Fibroblast of mammary gland (primary cell): ENCODE measurements at regions not wholly inside any gene's neighbourhood (a gene's known extent, or its start where the extent isn't known, plus 50 kb on each side); places are given as distances from the start of the nearest gene placed in this dataset.

Experiments
- DNase-seq: peaks from one replicate; pipeline ENCODE4 v3.0.0-alpha.2; 2010; ENCODE audit warnings: low read depth
- H3K4me3 ChIP-seq: 2 replicates; pipeline ENCODE4 v1.5.1; 2011; ENCODE audit warnings: low read depth, mild to moderate bottlenecking, low read length, moderate library complexity; ENCODE audit not compliant: control insufficient read depth
- CTCF ChIP-seq: conservative IDR thresholded peaks from 2 replicates; pipeline ENCODE4 v1.5.1; 2011; ENCODE audit warnings: low read depth, low read length, inconsistent platforms; ENCODE audit not compliant: control insufficient read depth, insufficient read depth

GRCh38 chr11:128018692-128019091 lies 568.7 kb downstream of the ETS1 start:
- DNase-seq, result no peak
- no peak for TF ChIP-seq CTCF
- no peak overlapping the region for H3K4me3 ChIP-seq

GRCh38 chr11:128005562-128005961 lies 581.8 kb downstream of the ETS1 start:
- no peak overlapping the region for H3K4me3 ChIP-seq
- TF ChIP-seq CTCF, result no peak
- no peak for DNase-seq

- H3K4me3 ChIP-seq, result no peak overlapping the region
- DNase-seq, result no peak
- no peak for TF ChIP-seq CTCF
Observed at GRCh38 chr11:127998421-127998820, 588.9 kb downstream of the ETS1 start.

- DNase-seq, result no peak
- H3K4me3 ChIP-seq, result no peak overlapping the region
- no peak for TF ChIP-seq CTCF
Observed at GRCh38 chr11:127997594-127997993, 589.8 kb downstream of the ETS1 start.

GRCh38 chr11:127996825-127997224 lies 590.5 kb downstream of the ETS1 start:
- DNase-seq, result peak; percentile 17
- no peak overlapping the region for H3K4me3 ChIP-seq
- TF ChIP-seq CTCF, result no peak

GRCh38 chr11:127995921-127996320 lies 591.4 kb downstream of the ETS1 start:
- no peak for TF ChIP-seq CTCF
- DNase-seq, result no peak
- H3K4me3 ChIP-seq, result no peak overlapping the region

GRCh38 chr11:127994736-127995135 lies 592.6 kb downstream of the ETS1 start:
- no peak overlapping the region for H3K4me3 ChIP-seq
- DNase-seq, result peak; percentile 4
- no peak for TF ChIP-seq CTCF
